SK-N-SH treated with all-trans-retinoic acid at 6 μM for 48 hours (cell line): ENCODE measurements at regions not wholly inside any gene's neighbourhood (a gene's known extent, or its start where the extent isn't known, plus 50 kb on each side); places are given as distances from the start of the nearest gene placed in this dataset.

Experiments used
- ARNTL ChIP-seq: fragments of 450-650 bp; formaldehyde crosslinking; IDR thresholded peaks from 2 replicates; pipeline ENCODE4 v1.5.0; 2020; ENCODE audit warnings: low read depth, mild to moderate bottlenecking, moderate library complexity, borderline replicate concordance
- BACH2 ChIP-seq: fragments of 250-450 bp; sonication (Bioruptor Pico); IDR thresholded peaks from 2 replicates; pipeline ENCODE4 v1.9.0; 2021; ENCODE audit warnings: mild to moderate bottlenecking, borderline replicate concordance
- CSDC2 ChIP-seq: fragments of 250-450 bp; sonication (Bioruptor Pico); IDR thresholded peaks from 2 replicates; pipeline ENCODE4 v1.5.0; 2020; ENCODE audit warnings: mild to moderate bottlenecking, moderate library complexity
- GLIS3 ChIP-seq: fragments of 250-450 bp; sonication (Bioruptor Pico); IDR thresholded peaks from 2 replicates; pipeline ENCODE4 v1.5.0; 2020; ENCODE audit warnings: mild to moderate bottlenecking, moderate library complexity
- PPARA ChIP-seq: fragments of 250-450 bp; sonication (Bioruptor Pico); IDR thresholded peaks from 2 replicates; pipeline ENCODE4 v1.5.0; 2020; ENCODE audit warnings: mild to moderate bottlenecking, borderline replicate concordance
- RARB ChIP-seq: fragments of 250-450 bp; sonication (Bioruptor Pico); IDR thresholded peaks from 2 replicates; pipeline ENCODE4 v1.8.0; 2021; ENCODE audit warnings: mild to moderate bottlenecking, moderate library complexity
- ZFP3 ChIP-seq: fragments of 250-450 bp; sonication (Bioruptor Pico); IDR thresholded peaks from 2 replicates; pipeline ENCODE4 v1.5.0; 2020; ENCODE audit warnings: mild to moderate bottlenecking, moderate library complexity
- ZFP30 ChIP-seq: fragments of 450-650 bp; formaldehyde crosslinking; IDR thresholded peaks from 2 replicates; pipeline ENCODE4 v1.5.0; 2022; ENCODE audit warnings: mild to moderate bottlenecking, moderate library complexity
- ZNF565 ChIP-seq: fragments of 450-650 bp; formaldehyde crosslinking; conservative IDR thresholded peaks from 2 replicates; pipeline ENCODE4 v1.5.0; 2020; ENCODE audit warnings: low read depth, mild to moderate bottlenecking, moderate library complexity
- ZNF70 ChIP-seq: fragments of 450-650 bp; formaldehyde crosslinking; IDR thresholded peaks from 2 replicates; pipeline ENCODE4 v1.5.0; 2020; ENCODE audit warnings: mild to moderate bottlenecking, moderate library complexity
- ZNF8 ChIP-seq: fragments of 450-650 bp; formaldehyde crosslinking; IDR thresholded peaks from 2 replicates; pipeline ENCODE4 v1.5.0; 2020; ENCODE audit warnings: mild to moderate bottlenecking, moderate library complexity
- TF ChIP-seq, protein P1 (sequence below): fragments of 250-450 bp; sonication (Bioruptor Pico); IDR thresholded peaks from 2 replicates; pipeline ENCODE4 v1.5.1; 2020; ENCODE audit warnings: low read depth, mild to moderate bottlenecking, moderate library complexity
- TF ChIP-seq, protein P2 (sequence below): fragments of 250-450 bp; sonication (Bioruptor Pico); IDR thresholded peaks from 2 replicates; pipeline ENCODE4 v1.8.0; 2020; ENCODE audit warnings: mild to moderate bottlenecking, moderate library complexity, borderline replicate concordance

DNA sequence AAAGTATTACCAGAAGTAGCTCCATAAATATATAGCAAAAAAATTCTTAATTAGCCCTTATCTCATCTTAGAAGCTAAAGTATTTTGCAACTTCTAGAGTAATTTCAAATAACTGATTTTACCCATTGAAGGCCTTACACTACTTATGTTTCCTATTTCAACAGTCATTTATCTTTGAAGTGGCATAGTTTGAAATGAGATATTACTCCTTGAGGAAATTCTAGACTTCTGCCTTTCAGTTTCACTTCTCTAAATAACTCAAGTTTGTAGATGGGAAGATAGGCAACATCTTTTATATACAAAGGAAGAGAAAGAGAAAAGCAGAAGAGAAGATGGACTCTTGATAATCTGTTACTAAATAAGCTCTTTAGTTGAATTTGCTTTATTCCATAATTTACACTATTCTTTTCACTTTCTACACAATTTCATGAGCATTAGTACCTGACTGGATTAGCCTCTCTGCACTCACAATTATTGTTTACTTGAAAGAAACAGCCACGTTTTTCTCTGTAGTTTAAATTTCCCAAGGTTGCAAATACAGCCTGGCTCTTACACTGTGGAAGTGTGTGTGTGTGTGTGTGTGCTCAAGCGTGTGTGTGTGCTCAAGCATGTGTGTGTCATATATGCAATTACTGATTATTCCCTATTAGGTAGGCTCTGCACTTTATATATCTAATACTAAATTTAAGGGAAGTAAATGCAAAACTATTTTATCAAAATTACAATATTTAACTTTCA is 60.6 kb upstream of the EMB start:
- TF ChIP-seq RARB (CRISPR knock-in tag) (no peak), ARNTL (CRISPR knock-in tag) (no peak), ZFP30 (CRISPR knock-in tag) (no peak), BACH2 (no peak), GLIS3 (CRISPR knock-in tag) (no peak), ZNF565 (CRISPR knock-in tag) (no peak), PPARA (CRISPR knock-in tag) (no peak), ZNF8 (CRISPR knock-in tag) (no peak), CSDC2 (CRISPR knock-in tag) (no peak), ZFP3 (CRISPR knock-in tag) (no peak), ZNF70 (CRISPR knock-in tag) (no peak)
- TF ChIP-seq, protein P1, sequence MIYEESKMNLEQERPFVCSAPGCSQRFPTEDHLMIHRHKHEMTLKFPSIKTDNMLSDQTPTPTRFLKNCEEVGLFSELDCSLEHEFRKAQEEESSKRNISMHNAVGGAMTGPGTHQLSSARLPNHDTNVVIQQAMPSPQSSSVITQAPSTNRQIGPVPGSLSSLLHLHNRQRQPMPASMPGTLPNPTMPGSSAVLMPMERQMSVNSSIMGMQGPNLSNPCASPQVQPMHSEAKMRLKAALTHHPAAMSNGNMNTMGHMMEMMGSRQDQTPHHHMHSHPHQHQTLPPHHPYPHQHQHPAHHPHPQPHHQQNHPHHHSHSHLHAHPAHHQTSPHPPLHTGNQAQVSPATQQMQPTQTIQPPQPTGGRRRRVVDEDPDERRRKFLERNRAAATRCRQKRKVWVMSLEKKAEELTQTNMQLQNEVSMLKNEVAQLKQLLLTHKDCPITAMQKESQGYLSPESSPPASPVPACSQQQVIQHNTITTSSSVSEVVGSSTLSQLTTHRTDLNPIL (CRISPR knock-in tag): no peak
- TF ChIP-seq, protein P2, sequence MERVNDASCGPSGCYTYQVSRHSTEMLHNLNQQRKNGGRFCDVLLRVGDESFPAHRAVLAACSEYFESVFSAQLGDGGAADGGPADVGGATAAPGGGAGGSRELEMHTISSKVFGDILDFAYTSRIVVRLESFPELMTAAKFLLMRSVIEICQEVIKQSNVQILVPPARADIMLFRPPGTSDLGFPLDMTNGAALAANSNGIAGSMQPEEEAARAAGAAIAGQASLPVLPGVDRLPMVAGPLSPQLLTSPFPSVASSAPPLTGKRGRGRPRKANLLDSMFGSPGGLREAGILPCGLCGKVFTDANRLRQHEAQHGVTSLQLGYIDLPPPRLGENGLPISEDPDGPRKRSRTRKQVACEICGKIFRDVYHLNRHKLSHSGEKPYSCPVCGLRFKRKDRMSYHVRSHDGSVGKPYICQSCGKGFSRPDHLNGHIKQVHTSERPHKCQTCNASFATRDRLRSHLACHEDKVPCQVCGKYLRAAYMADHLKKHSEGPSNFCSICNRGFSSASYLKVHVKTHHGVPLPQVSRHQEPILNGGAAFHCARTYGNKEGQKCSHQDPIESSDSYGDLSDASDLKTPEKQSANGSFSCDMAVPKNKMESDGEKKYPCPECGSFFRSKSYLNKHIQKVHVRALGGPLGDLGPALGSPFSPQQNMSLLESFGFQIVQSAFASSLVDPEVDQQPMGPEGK (CRISPR knock-in tag): no peak
